WERI-Rb-1 (cell line): ENCODE measurements at regions not wholly inside any gene's neighbourhood (a gene's known extent, or its start where the extent isn't known, plus 50 kb on each side); places are given as distances from the start of the nearest gene placed in this dataset.

Experiments
- DNase-seq: peaks from one replicate; pipeline ENCODE4 v3.0.0-alpha.2; 2020
- H3K27ac ChIP-seq: fragments of 250-450 bp; sonication (Bioruptor Pico); 2 replicates; pipeline ENCODE4 v1.5.1; 2020; ENCODE audit warnings: mild to moderate bottlenecking, moderate library complexity
- H3K27me3 ChIP-seq: fragments of 250-450 bp; sonication (Bioruptor Pico); 2 replicates; pipeline ENCODE4 v1.5.1; 2021; ENCODE audit warnings: mild to moderate bottlenecking, low read depth, moderate library complexity; ENCODE audit not compliant: insufficient read depth, severe bottlenecking
- H3K36me3 ChIP-seq: fragments of 250-450 bp; sonication (Bioruptor Pico); 2 replicates; pipeline ENCODE4 v1.5.1; 2020; ENCODE audit warnings: mild to moderate bottlenecking, moderate library complexity
- H3K4me3 ChIP-seq: 2 replicates; pipeline ENCODE4 v1.5.1; 2011; ENCODE audit warnings: low read depth, mild to moderate bottlenecking, control low read depth, low read length
- H3K9me3 ChIP-seq: fragments of 250-450 bp; sonication (Bioruptor Pico); 2 replicates; pipeline ENCODE4 v1.5.1; 2021; ENCODE audit warnings: mild to moderate bottlenecking, moderate library complexity; ENCODE audit not compliant: severe bottlenecking
- TF ChIP-seq, protein P1 (sequence below): IDR thresholded peaks from 2 replicates; pipeline ENCODE4 v1.5.1; 2011; ENCODE audit warnings: low read depth, mild to moderate bottlenecking, control low read depth, inconsistent platforms, low read length

DNA sequence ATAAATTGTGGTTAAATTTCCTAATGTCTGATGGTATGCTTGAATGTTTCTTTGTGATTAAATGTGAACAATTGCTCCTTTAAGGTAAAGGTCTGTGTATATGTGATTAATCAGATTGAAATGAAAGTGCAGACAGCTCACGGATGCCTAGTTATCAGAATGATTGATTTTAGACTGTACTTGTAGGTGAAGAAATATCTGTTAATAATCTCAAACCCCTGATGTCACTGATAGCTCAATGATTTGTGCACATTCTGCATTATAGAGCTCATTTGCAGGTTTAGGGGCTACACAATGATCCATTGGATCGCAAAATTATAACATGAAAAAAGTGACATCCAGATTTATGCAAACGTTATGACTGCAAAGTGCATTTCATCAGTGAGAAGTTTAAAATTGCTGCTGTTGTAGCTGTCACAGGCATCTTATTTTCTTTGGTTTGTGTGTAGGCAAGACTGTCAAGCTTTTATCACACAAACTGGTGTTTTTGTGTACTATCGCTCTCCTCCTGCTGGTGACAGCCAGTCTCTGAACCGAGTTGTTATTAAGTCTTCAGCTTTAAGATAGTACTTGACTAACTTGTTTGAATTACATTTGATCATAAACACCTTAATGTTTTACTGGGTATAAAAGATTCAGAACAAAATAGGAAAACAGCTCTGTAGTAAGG lies 103.4 kb upstream of the RMST start:
- Histone ChIP-seq H3K4me3 (no peak overlapping the region), H3K27me3 (peaks cover 7% of the 10 kb centered on the region), H3K9me3 (no peaks in the 10 kb centered on the region), H3K27ac (no peak overlapping the region), H3K36me3 (no peaks in the 10 kb centered on the region)
- no peak for DNase-seq
- TF ChIP-seq, protein P1, sequence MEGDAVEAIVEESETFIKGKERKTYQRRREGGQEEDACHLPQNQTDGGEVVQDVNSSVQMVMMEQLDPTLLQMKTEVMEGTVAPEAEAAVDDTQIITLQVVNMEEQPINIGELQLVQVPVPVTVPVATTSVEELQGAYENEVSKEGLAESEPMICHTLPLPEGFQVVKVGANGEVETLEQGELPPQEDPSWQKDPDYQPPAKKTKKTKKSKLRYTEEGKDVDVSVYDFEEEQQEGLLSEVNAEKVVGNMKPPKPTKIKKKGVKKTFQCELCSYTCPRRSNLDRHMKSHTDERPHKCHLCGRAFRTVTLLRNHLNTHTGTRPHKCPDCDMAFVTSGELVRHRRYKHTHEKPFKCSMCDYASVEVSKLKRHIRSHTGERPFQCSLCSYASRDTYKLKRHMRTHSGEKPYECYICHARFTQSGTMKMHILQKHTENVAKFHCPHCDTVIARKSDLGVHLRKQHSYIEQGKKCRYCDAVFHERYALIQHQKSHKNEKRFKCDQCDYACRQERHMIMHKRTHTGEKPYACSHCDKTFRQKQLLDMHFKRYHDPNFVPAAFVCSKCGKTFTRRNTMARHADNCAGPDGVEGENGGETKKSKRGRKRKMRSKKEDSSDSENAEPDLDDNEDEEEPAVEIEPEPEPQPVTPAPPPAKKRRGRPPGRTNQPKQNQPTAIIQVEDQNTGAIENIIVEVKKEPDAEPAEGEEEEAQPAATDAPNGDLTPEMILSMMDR, result no peak

DNA sequence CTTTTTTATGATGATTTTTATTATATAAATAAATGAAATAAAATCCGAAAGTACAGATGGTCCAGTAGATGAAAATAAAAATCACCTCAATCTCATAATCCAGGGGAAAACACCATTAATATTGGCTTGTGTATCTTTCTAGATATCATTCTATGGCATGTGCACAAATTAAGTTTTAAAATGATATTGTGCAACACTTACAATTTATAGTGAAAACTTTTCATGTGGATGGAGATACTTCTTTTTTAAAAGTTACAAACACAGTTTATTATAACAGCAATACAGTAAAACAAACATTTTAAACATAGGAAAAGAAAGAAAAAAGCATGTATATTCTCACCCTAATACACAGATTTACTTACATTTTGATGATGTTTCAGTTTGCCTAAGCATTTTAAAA lies 98.9 kb upstream of the RMST start:
- no peak overlapping the region for H3K27ac ChIP-seq
- H3K9me3 ChIP-seq, result no peaks in the 10 kb centered on the region
- DNase-seq, result no peak
- no peaks in the 10 kb centered on the region for H3K36me3 ChIP-seq
- TF ChIP-seq, protein P1, result no peak
- peaks cover 2% of the 10 kb centered on the region for H3K27me3 ChIP-seq
- H3K4me3 ChIP-seq, result no peak overlapping the region

DNA sequence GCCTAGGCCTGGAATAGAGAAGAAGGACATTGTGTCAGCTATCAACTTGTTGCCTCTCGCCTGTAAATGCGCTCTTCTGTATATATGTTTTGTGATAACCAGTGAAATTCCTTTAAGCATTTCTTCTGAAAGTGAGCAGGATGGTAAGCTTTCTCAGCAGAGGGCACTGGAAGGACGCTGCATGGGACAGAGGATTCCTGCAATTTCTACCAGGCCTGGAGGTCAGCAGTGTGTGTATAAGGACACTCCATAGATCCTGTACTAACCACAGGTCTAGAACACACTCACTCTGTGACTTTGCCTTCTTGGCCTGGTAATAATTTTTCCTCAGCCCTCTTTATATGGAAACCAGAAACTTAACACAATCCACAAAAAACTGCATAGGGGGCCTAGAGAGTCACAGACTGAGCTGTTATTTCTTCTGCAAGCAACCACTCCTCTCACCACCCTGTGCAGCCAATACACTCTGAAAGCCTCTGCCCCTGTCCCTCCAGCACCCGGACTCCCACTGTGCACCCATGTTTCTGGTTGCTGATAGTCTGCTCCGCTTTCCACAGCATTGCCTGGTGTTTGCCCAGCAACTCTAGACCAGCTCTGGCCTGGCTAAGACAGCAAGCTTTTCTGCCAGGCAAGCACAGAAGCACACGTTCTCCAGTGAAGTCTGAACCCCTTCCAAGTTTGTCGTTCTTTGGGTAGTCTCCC lies 94.0 kb upstream of the RMST start:
- TF ChIP-seq, protein P1, result no peak
- no peaks in the 10 kb centered on the region for H3K9me3 ChIP-seq
- H3K27ac ChIP-seq, result no peak overlapping the region
- no peaks in the 10 kb centered on the region for H3K27me3 ChIP-seq
- H3K4me3 ChIP-seq, result no peak overlapping the region
- no peak for DNase-seq
- H3K36me3 ChIP-seq, result no peaks in the 10 kb centered on the region

DNA sequence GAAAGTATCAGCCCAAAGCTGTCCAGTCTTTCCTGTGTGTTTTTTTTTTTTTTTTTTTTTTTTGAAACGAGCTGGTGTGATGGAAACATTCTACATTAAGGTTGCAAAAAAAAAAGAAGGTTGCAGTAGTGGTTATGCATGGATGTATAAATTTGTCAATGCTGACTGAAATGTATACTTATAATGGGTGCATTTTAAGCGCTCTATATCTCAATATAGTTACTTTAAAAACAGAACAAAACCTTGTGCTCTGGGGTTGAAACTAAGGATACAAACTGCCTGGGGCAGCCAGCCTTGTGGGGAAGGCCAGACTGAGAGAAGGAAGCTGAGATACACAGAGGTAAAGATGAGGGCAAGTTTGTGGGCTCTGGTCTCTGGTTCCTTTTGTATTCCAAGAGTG lies 87.3 kb upstream of the RMST start:
- H3K9me3 ChIP-seq, result no peaks in the 10 kb centered on the region
- no peak overlapping the region for H3K4me3 ChIP-seq
- no peak for DNase-seq
- no peaks in the 10 kb centered on the region for H3K27me3 ChIP-seq
- no peaks in the 10 kb centered on the region for H3K36me3 ChIP-seq
- H3K27ac ChIP-seq, result no peak overlapping the region
- TF ChIP-seq, protein P1, result no peak

DNA sequence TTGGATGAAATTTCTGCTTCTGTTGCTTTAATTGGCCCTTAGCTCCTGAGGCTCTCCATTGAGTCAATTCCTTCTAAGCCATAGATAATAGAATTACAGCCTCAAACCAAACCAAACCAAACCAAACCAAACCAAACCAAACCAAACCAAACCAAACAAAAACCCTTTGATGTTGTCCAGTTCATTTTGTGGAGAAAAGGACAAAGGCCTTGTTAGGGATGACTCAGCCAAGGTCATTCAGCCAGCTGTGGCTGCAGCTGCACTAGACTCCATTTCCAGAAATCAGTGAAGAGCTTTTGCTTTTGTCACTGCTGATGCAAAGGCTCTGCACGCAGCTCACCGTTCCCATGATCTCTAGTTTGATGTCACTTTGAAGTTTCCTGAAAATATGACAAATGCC lies 82.2 kb upstream of the RMST start:
- DNase-seq, result no peak
- H3K9me3 ChIP-seq, result no peaks in the 10 kb centered on the region
- no peaks in the 10 kb centered on the region for H3K36me3 ChIP-seq
- no peaks in the 10 kb centered on the region for H3K27me3 ChIP-seq
- TF ChIP-seq, protein P1, result no peak
- H3K4me3 ChIP-seq, result no peak overlapping the region
- H3K27ac ChIP-seq, result no peak overlapping the region
